Nephron progenitor cell (in vitro differentiated cells): ENCODE measurements at regions not wholly inside any gene's neighbourhood (a gene's known extent, or its start where the extent isn't known, plus 50 kb on each side); places are given as distances from the start of the nearest gene placed in this dataset.

Experiments used
- DNase-seq: peaks from one replicate; pipeline ENCODE4 v3.0.0; 2021
- H3K27ac Mint-ChIP-seq: 2 replicates; pipeline ENCODE4 v1.8.0; 2021; ENCODE audit warnings: mild to moderate bottlenecking, moderate library complexity, mixed read lengths
- H3K27me3 Mint-ChIP-seq: 2 replicates; pipeline ENCODE4 v1.8.0; 2021; ENCODE audit warnings: mild to moderate bottlenecking, low read depth, mixed read lengths; ENCODE audit not compliant: poor library complexity
- H3K36me3 Mint-ChIP-seq: 2 replicates; pipeline ENCODE4 v1.8.0; 2021; ENCODE audit warnings: low read depth, mixed read lengths
- H3K4me1 Mint-ChIP-seq: 2 replicates; pipeline ENCODE4 v1.8.0; 2021; ENCODE audit warnings: mixed read lengths
- H3K4me3 Mint-ChIP-seq: 2 replicates; pipeline ENCODE4 v1.8.0; 2021; ENCODE audit warnings: mild to moderate bottlenecking, moderate library complexity, mixed read lengths
- H3K9me3 Mint-ChIP-seq: 2 replicates; pipeline ENCODE4 v1.8.0; 2021; ENCODE audit warnings: mild to moderate bottlenecking, moderate library complexity, mixed read lengths
- TF ChIP-seq, protein P1 (sequence below): fragments of 200-600 bp; sonication (generic); IDR thresholded peaks from 2 replicates; pipeline ENCODE4 v1.5.0; 2021; ENCODE audit warnings: antibody characterized with exemption

DNA sequence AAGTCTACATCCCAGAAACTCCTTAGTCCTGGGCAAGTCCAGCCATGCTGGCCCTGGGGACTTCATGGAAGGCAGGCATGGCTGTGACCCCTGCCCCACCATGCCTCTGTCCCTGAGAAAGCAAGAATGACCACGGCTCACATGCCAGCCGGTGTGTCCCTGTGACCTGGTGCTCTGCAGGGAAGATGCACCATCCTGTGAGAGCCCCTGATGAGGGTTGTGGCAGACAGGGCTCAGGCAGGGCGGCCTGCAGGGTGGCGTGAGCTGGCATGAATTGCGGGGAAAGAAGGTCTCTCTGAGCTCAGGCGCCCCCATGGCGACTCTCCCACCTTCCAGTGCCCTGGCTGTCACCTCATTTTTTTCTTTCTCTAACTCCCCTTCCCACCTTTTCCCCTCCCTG lies 260.3 kb downstream of the RBFOX3 start:
- Mint-ChIP-seq H3K27ac (no peak overlapping the region), H3K9me3 (peaks cover 10% of the 10 kb centered on the region), H3K4me1 (no peaks in the 10 kb centered on the region), H3K27me3 (peaks cover 74% of the 10 kb centered on the region), H3K36me3 (no peaks in the 10 kb centered on the region), H3K4me3 (no peak overlapping the region)
- TF ChIP-seq, protein P1, sequence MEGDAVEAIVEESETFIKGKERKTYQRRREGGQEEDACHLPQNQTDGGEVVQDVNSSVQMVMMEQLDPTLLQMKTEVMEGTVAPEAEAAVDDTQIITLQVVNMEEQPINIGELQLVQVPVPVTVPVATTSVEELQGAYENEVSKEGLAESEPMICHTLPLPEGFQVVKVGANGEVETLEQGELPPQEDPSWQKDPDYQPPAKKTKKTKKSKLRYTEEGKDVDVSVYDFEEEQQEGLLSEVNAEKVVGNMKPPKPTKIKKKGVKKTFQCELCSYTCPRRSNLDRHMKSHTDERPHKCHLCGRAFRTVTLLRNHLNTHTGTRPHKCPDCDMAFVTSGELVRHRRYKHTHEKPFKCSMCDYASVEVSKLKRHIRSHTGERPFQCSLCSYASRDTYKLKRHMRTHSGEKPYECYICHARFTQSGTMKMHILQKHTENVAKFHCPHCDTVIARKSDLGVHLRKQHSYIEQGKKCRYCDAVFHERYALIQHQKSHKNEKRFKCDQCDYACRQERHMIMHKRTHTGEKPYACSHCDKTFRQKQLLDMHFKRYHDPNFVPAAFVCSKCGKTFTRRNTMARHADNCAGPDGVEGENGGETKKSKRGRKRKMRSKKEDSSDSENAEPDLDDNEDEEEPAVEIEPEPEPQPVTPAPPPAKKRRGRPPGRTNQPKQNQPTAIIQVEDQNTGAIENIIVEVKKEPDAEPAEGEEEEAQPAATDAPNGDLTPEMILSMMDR = no peak
- DNase-seq = no peak

DNA sequence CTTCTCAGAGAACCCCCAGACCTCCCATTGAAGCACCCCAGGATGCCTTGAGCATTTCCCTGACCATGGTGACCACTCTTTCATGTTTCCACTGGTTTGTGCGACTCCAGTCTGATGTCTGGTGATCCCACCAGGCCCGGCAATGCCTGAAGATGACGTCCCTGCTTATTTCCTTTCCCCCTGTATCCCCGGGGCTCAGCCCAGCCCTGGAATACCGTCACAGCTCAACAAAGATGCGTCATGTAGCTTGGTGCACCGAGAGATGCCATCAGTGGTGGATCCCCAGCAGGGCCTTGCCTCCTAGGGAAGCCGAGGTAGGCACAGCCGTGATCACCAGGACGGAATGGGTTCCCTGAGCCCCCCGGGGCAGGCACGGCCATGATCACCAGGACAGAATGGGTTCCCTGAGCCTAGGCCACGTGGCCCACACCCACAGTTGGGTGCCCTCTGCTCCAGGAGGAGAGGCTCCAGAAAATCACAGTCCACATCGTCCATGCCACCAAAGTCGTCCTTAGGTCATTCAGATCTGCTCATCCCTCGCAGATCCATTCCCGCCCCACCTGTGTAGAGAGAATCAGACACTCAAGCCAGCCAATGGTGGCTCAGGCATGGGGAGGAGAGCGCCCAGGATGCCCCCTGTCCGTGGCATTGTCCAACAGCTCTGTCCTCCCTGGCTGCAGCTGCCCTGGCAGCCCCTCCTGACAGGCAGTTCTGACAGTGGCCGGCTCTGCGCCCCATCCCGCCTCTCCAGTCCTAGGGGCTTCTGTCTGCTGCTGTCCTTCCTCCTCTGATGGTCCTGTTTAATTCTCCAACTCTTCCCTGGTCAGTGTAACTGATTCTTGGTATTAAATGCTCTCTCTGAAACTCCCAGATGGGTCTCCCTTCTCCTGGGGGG lies 261.1 kb downstream of the RBFOX3 start:
- no peak overlapping the region for H3K27ac Mint-ChIP-seq
- no peaks in the 10 kb centered on the region for H3K4me1 Mint-ChIP-seq
- peaks cover 78% of the 10 kb centered on the region for H3K27me3 Mint-ChIP-seq
- H3K4me3 Mint-ChIP-seq = no peak overlapping the region
- TF ChIP-seq, protein P1 = no peak
- no peak for DNase-seq
- peaks cover 18% of the 10 kb centered on the region for H3K9me3 Mint-ChIP-seq
- no peaks in the 10 kb centered on the region for H3K36me3 Mint-ChIP-seq

DNA sequence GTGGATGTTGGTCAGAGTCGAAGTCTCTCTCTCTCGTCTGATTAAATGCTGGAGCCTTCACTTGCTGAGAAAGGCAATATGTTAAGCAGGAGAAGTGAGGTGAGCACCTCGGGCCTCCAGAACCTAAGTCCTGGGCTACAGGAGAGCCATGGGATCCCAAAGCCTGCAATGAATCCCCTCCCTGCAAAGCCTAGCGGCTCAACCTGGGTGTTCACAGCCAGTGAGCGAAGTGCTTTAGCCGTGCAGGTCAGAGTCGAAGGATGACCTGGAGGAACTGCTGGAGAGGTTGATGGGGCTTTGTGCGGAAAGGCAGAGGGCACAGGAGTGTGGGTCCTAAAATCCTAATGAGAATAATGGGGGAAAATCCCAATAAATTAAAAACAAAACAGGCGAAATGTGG lies 267.8 kb downstream of the ENGASE start:
- DNase-seq = no peak
- H3K4me3 Mint-ChIP-seq = no peak overlapping the region
- H3K27me3 Mint-ChIP-seq = peaks cover 72% of the 10 kb centered on the region
- H3K9me3 Mint-ChIP-seq = peaks cover 20% of the 10 kb centered on the region
- TF ChIP-seq, protein P1 = no peak
- no peaks in the 10 kb centered on the region for H3K36me3 Mint-ChIP-seq
- H3K4me1 Mint-ChIP-seq = no peaks in the 10 kb centered on the region
- no peak overlapping the region for H3K27ac Mint-ChIP-seq

DNA sequence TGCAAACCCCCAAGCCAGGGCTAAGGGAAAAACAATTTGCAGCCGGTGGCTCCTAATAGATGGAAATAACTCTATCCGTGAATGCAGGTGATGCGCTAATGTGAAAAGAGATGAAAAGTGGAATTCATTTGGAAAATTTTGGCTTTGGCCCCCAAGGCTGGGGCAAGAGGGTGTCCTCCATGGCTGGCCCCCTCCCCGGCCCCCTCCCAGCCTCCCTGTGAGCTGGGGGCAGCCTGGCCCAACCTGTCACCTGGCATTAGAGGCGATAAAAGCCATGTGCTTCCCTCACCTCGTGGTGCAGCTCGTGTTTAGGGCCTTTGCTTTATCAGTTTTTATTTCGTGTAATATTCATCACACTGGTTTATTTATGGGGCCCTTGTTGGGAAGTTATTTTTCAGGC lies 267.2 kb downstream of the ENGASE start:
- TF ChIP-seq, protein P1 = no peak
- Mint-ChIP-seq H3K27me3 (peaks cover 68% of the 10 kb centered on the region), H3K4me1 (no peaks in the 10 kb centered on the region), H3K27ac (no peak overlapping the region), H3K36me3 (no peaks in the 10 kb centered on the region), H3K9me3 (peaks cover 20% of the 10 kb centered on the region), H3K4me3 (no peak overlapping the region)
- no peak for DNase-seq

DNA sequence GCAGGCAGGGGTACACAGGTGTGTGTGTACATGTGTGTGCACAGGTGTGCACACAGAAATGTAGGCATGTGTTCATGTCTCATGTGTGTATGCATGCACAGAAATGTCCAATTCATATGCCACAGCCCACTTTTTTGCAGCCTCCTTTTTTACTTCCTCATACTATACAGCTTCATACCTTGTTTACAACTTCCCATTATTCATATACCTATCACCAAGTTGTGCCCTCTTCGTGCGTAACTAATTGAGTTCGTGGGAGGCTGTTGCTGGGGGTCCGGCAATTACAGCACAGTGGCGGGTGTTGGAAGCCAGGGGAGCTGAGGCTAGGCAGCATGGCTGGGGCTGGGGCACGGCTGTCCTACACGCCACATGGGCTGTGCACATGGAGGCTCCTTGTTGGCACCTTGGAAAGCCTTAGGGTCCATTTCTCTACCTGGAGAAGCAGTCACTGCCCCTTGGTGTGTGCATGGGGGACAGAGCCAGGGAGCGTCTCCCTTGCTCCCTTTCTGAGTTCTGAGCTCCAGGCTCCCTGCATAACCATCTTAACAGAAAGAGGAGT lies 266.7 kb downstream of the ENGASE start:
- no peaks in the 10 kb centered on the region for H3K4me1 Mint-ChIP-seq
- peaks cover 63% of the 10 kb centered on the region for H3K27me3 Mint-ChIP-seq
- H3K36me3 Mint-ChIP-seq = no peaks in the 10 kb centered on the region
- H3K4me3 Mint-ChIP-seq = no peak overlapping the region
- no peak overlapping the region for H3K27ac Mint-ChIP-seq
- DNase-seq = no peak
- TF ChIP-seq, protein P1 = no peak
- peaks cover 18% of the 10 kb centered on the region for H3K9me3 Mint-ChIP-seq
